Panc1 (cell line): ENCODE measurements at regions not wholly inside any gene's neighbourhood (a gene's known extent, or its start where the extent isn't known, plus 50 kb on each side); places are given as distances from the start of the nearest gene placed in this dataset.

ENCODE experiments used
- ATAC-seq: fragments of 200-7000 bp; cut with Tn5 transposase; 2 replicates; pipeline ENCODE4 v1.9.1; 2020; ENCODE audit warnings: mild to moderate bottlenecking, moderate library complexity
- BruUV-seq: library from RNA; stranded (reverse); fragments of 400-500 nt; replicated peaks from 2 replicates; lab custom pipeline; 2021; lab: Mats Ljungman, UMichigan
- CTCF ChIA-PET: fragments of 300-600 bp; sonication (Branson Sonifier 250); formaldehyde crosslinking; loops from one replicate; lab custom pipeline; 2022; ENCODE audit warnings: antibody characterized with exemption; lab: Charles Lee
- POLR2A ChIA-PET: fragments of 300-600 bp; sonication (Branson Sonifier 250); formaldehyde crosslinking; loops from one replicate; lab custom pipeline; 2022; ENCODE audit warnings: antibody characterized with exemption; lab: Charles Lee
- DNase-seq: peaks from one replicate; pipeline ENCODE4 v3.0.0-alpha.2; 2010; ENCODE audit warnings: low read depth, low spot score
- H3K27ac ChIP-seq: 2 replicates; pipeline ENCODE4 v1.5.1; 2011; ENCODE audit warnings: mild to moderate bottlenecking, low read length, inconsistent platforms
- H3K27me3 ChIP-seq: fragments of 200-500 bp; sonication (Bioruptor generic); 2 replicates; pipeline ENCODE4 v1.6.0; 2014; ENCODE audit warnings: low read length, inconsistent platforms; ENCODE audit not compliant: control insufficient read depth, insufficient read depth
- H3K36me3 ChIP-seq: fragments of 200-500 bp; sonication (Bioruptor generic); 2 replicates; pipeline ENCODE4 v1.5.1; 2014; ENCODE audit warnings: inconsistent platforms, mild to moderate bottlenecking, low read length, moderate library complexity; ENCODE audit not compliant: control insufficient read depth, insufficient read depth
- H3K4me1 ChIP-seq: 2 replicates; pipeline ENCODE4 v1.5.1; 2011; ENCODE audit warnings: inconsistent platforms, mild to moderate bottlenecking, low read length, moderate library complexity; ENCODE audit not compliant: control insufficient read depth, insufficient read depth
- H3K4me3 ChIP-seq, 2 experiments: 2 replicates each; pipeline ENCODE4 v1.5.1; 2011 to 2012; ENCODE audit warnings: low read depth in 2 of 2, low read length in 2 of 2, mild to moderate bottlenecking in 2 of 2, inconsistent platforms in 1 of 2, moderate library complexity in 1 of 2
- H3K9me3 ChIP-seq: fragments of 200-500 bp; sonication (Bioruptor generic); 2 replicates; pipeline ENCODE4 v1.5.1; 2014; ENCODE audit warnings: low read depth, mild to moderate bottlenecking, inconsistent platforms, low read length, moderate library complexity; ENCODE audit not compliant: control insufficient read depth, insufficient read depth
- CTCF ChIP-seq: fragments of 450-650 bp; IDR thresholded peaks from 2 replicates; pipeline ENCODE4 v1.5.1; 2017; ENCODE audit warnings: mild to moderate bottlenecking
- POLR2AphosphoS5 ChIP-seq: IDR thresholded peaks from 2 replicates; pipeline ENCODE4 v1.6.1; 2012; ENCODE audit warnings: mild to moderate bottlenecking, low read depth, low read length, moderate library complexity
- REST ChIP-seq, 2 experiments: IDR thresholded peaks; 2 replicates each; pipeline ENCODE4 v1.6.1; 2011 to 2012; ENCODE audit warnings: low read depth in 2 of 2, control low read depth in 1 of 2, low read length in 1 of 2, mild to moderate bottlenecking in 1 of 2, moderate library complexity in 1 of 2; ENCODE audit not compliant: insufficient read depth in 1 of 2
- SIN3A ChIP-seq: IDR thresholded peaks from 2 replicates; pipeline ENCODE4 v1.6.1; 2012; ENCODE audit warnings: low read depth, mild to moderate bottlenecking, low read length, moderate library complexity, borderline replicate concordance; ENCODE audit not compliant: insufficient read depth
- TCF7L2 ChIP-seq: IDR thresholded peaks from 2 replicates; pipeline ENCODE4 v1.6.1; 2011; ENCODE audit warnings: mild to moderate bottlenecking, low read depth, low read length, inconsistent platforms
- in situ Hi-C: cut with HindIII; loops from 2 replicates; pipeline ENCODE4 v1.10.0; 2016; ENCODE audit warnings: low sequenced_read_pairs, low pct_unique_long_range_greater_than_20kb
- intact Hi-C: fragments of 100-400 bp; cut with micrococcal nuclease; formaldehyde crosslinking; loops from one replicate; pipeline ENCODE4 v1.10.0; 2022; ENCODE audit not compliant: unreplicated experiment

GRCh38 chr2:88245109-88245508 is 75.0 kb downstream of the THNSL2 start:
- BruUV-seq, result no TSS peak
- POLR2A ChIA-PET, result no interaction called here
- in situ Hi-C loops (no loop called here), intact Hi-C loops (no loop called here)
- no peak overlapping the region for H3K4me3 ChIP-seq
- H3K4me1 ChIP-seq, result no peaks in the 10 kb centered on the region
- no peak for DNase-seq
- no peak for ATAC-seq
- TF ChIP-seq REST (IDR thresholded peaks at IDR 0.05; ENCODE audit: insufficient read depth in 1 of 2, low read depth in 2 of 2, low read length in 1 of 2), result no peak
- TF ChIP-seq CTCF, result no peak
- TF ChIP-seq TCF7L2, result no peak
- TF ChIP-seq SIN3A, result no peak
- no peak for TF ChIP-seq POLR2AphosphoS5
- H3K9me3 ChIP-seq, result no peaks in the 10 kb centered on the region
- CTCF ChIA-PET, result no interaction called here
- no peaks in the 10 kb centered on the region; the same call in 1 of the 2 replicates for H3K27me3 ChIP-seq
- H3K36me3 ChIP-seq, result no peaks in the 10 kb centered on the region
- no peak overlapping the region for H3K27ac ChIP-seq

- POLR2A ChIA-PET, result no interaction called here
- CTCF ChIA-PET, result no interaction called here
- Histone ChIP-seq H3K27me3 (no peaks in the 10 kb centered on the region), H3K4me3 (no peak overlapping the region), H3K27ac (no peak overlapping the region), H3K4me1 (no peaks in the 10 kb centered on the region), H3K9me3 (no peaks in the 10 kb centered on the region), H3K36me3 (no peaks in the 10 kb centered on the region)
- TF ChIP-seq REST (IDR thresholded peaks at IDR 0.05; ENCODE audit: insufficient read depth in 1 of 2, low read depth in 2 of 2, low read length in 1 of 2) (no peak), POLR2AphosphoS5 (no peak), TCF7L2 (no peak), CTCF (no peak), SIN3A (no peak)
- intact Hi-C loops (no loop called here), in situ Hi-C loops (no loop called here)
- no TSS peak for BruUV-seq
- DNase-seq, result no peak
- ATAC-seq, result no peak
Observed at GRCh38 chr2:88239781-88240180, 69.6 kb downstream of the THNSL2 start.
